Neural crest cell (in vitro differentiated cells): ENCODE measurements at regions not wholly inside any gene's neighbourhood (a gene's known extent, or its start where the extent isn't known, plus 50 kb on each side); places are given as distances from the start of the nearest gene placed in this dataset.

Experiments
- DNase-seq: peaks from one replicate; pipeline ENCODE4 v3.0.0; 2021; ENCODE audit warnings: low read depth, mixed read lengths, low spot score
- H3K27ac Mint-ChIP-seq: one replicate; pipeline ENCODE4 v1.8.0; 2021; ENCODE audit warnings: mild to moderate bottlenecking, mixed read lengths; ENCODE audit not compliant: unreplicated experiment
- H3K27me3 Mint-ChIP-seq: 2 replicates; pipeline ENCODE4 v1.8.0; 2021; ENCODE audit warnings: low read depth, mild to moderate bottlenecking, mixed read lengths
- H3K36me3 Mint-ChIP-seq: 2 replicates; pipeline ENCODE4 v1.8.0; 2021; ENCODE audit warnings: low read depth, mild to moderate bottlenecking, mixed read lengths
- H3K4me1 Mint-ChIP-seq: 2 replicates; pipeline ENCODE4 v1.8.0; 2021; ENCODE audit warnings: mixed read lengths
- H3K4me3 Mint-ChIP-seq: one replicate; pipeline ENCODE4 v1.8.0; 2021; ENCODE audit warnings: mild to moderate bottlenecking, mixed read lengths
- H3K9me3 Mint-ChIP-seq: 2 replicates; pipeline ENCODE4 v1.8.0; 2021; ENCODE audit warnings: mixed read lengths
- CTCF ChIP-seq: fragments of 200-600 bp; sonication (generic); conservative IDR thresholded peaks from 2 replicates; pipeline ENCODE4 v1.5.0; 2021; ENCODE audit warnings: antibody characterized with exemption, mild to moderate bottlenecking

- H3K9me3 Mint-ChIP-seq, result no peaks in the 10 kb centered on the region
- no peak overlapping the region for H3K4me3 Mint-ChIP-seq
- DNase-seq, result no peak
- peaks cover 4% of the 10 kb centered on the region for H3K27me3 Mint-ChIP-seq
- TF ChIP-seq CTCF, result no peak
- H3K36me3 Mint-ChIP-seq, result no peaks in the 10 kb centered on the region
- no peaks in the 10 kb centered on the region for H3K4me1 Mint-ChIP-seq
- H3K27ac Mint-ChIP-seq, result no peak overlapping the region
These were observed 345.2 kb upstream of the CAMK1G start for GRCh38 chr1:209238356-209238755.

GRCh38 chr1:209240351-209240750 lies 343.2 kb upstream of the CAMK1G start:
- DNase-seq, result no peak
- H3K4me1 Mint-ChIP-seq, result no peaks in the 10 kb centered on the region
- H3K9me3 Mint-ChIP-seq, result no peaks in the 10 kb centered on the region
- no peak overlapping the region for H3K4me3 Mint-ChIP-seq
- no peaks in the 10 kb centered on the region for H3K36me3 Mint-ChIP-seq
- peaks cover 4% of the 10 kb centered on the region for H3K27me3 Mint-ChIP-seq
- no peak for TF ChIP-seq CTCF
- H3K27ac Mint-ChIP-seq, result no peak overlapping the region

- TF ChIP-seq CTCF, result no peak
- DNase-seq, result no peak
- H3K4me3 Mint-ChIP-seq, result no peak overlapping the region
- no peak overlapping the region for H3K27ac Mint-ChIP-seq
- H3K27me3 Mint-ChIP-seq, result peaks cover 4% of the 10 kb centered on the region
- H3K9me3 Mint-ChIP-seq, result no peaks in the 10 kb centered on the region
- H3K36me3 Mint-ChIP-seq, result no peaks in the 10 kb centered on the region
- no peaks in the 10 kb centered on the region for H3K4me1 Mint-ChIP-seq
These were observed 342.0 kb upstream of the CAMK1G start for GRCh38 chr1:209241487-209241886.

- DNase-seq, result peak; percentile 71
- peaks cover 7% of the 10 kb centered on the region for H3K4me1 Mint-ChIP-seq
- no peaks in the 10 kb centered on the region for H3K9me3 Mint-ChIP-seq
- H3K27me3 Mint-ChIP-seq, result no peaks in the 10 kb centered on the region
- H3K36me3 Mint-ChIP-seq, result no peaks in the 10 kb centered on the region
- TF ChIP-seq CTCF, result peak; percentile 96
- no peak overlapping the region for H3K4me3 Mint-ChIP-seq
- H3K27ac Mint-ChIP-seq, result no peak overlapping the region
These were observed 334.8 kb upstream of the CAMK1G start for GRCh38 chr1:209248649-209249279.

GRCh38 chr1:209249280-209249670 lies 334.2 kb upstream of the CAMK1G start:
- peaks cover 7% of the 10 kb centered on the region for H3K4me1 Mint-ChIP-seq
- no peaks in the 10 kb centered on the region for H3K9me3 Mint-ChIP-seq
- H3K27ac Mint-ChIP-seq, result no peak overlapping the region
- TF ChIP-seq CTCF, result no peak
- DNase-seq, result no peak
- H3K36me3 Mint-ChIP-seq, result no peaks in the 10 kb centered on the region
- no peak overlapping the region for H3K4me3 Mint-ChIP-seq
- H3K27me3 Mint-ChIP-seq, result no peaks in the 10 kb centered on the region
